GM19099 (cell line): ENCODE measurements at regions not wholly inside any gene's neighbourhood (a gene's known extent, or its start where the extent isn't known, plus 50 kb on each side); places are given as distances from the start of the nearest gene placed in this dataset.

ENCODE experiments used
- POLR2A ChIP-seq: IDR thresholded peaks from 3 replicates; pipeline ENCODE4 v1.6.1; 2011; ENCODE audit warnings: low read depth; ENCODE audit not compliant: insufficient read length; ENCODE audit errors: extremely low read depth

GRCh38 chr14:62144863-62145262, 382.6 kb downstream of the SNAPC1 start:
- no peak for TF ChIP-seq POLR2A

- no peak for TF ChIP-seq POLR2A
Observed at GRCh38 chr14:62146030-62146429, 383.8 kb downstream of the SNAPC1 start.

GRCh38 chr14:62156052-62156451, 393.8 kb downstream of the SNAPC1 start:
- TF ChIP-seq POLR2A, result no peak

GRCh38 chr14:62158779-62159178, 396.6 kb downstream of the SNAPC1 start:
- no peak for TF ChIP-seq POLR2A

GRCh38 chr14:62159314-62159713, 397.1 kb downstream of the SNAPC1 start:
- TF ChIP-seq POLR2A, result no peak

GRCh38 chr14:62162998-62163589, 400.9 kb downstream of the SNAPC1 start:
- TF ChIP-seq POLR2A, result no peak

GRCh38 chr14:62168564-62169155, 406.4 kb downstream of the SNAPC1 start:
- TF ChIP-seq POLR2A, result no peak

- TF ChIP-seq POLR2A, result no peak
Observed at GRCh38 chr14:62179367-62180018, 417.3 kb downstream of the SNAPC1 start.

GRCh38 chr14:62181591-62181990, 419.4 kb downstream of the SNAPC1 start:
- TF ChIP-seq POLR2A, result no peak

- TF ChIP-seq POLR2A, result no peak
Observed at GRCh38 chr14:62185078-62185477, 422.9 kb downstream of the SNAPC1 start.

- TF ChIP-seq POLR2A, result no peak
Observed at GRCh38 chr14:62187265-62187664, 425.0 kb downstream of the SNAPC1 start.

GRCh38 chr14:62189698-62190097, 427.5 kb downstream of the SNAPC1 start:
- no peak for TF ChIP-seq POLR2A

GRCh38 chr14:62206456-62206855, 444.2 kb downstream of the SNAPC1 start:
- no peak for TF ChIP-seq POLR2A

- TF ChIP-seq POLR2A, result no peak
Observed at GRCh38 chr14:62209287-62209899, 447.2 kb downstream of the SNAPC1 start.

- TF ChIP-seq POLR2A, result no peak
Observed at GRCh38 chr14:62213516-62213915, 451.3 kb downstream of the SNAPC1 start.

- TF ChIP-seq POLR2A, result no peak
Observed at GRCh38 chr14:62216121-62216520, 453.9 kb downstream of the SNAPC1 start.
